ENCODE measurements at regions not wholly inside any gene's neighbourhood (a gene's known extent, or its start where the extent isn't known, plus 50 kb on each side); places are given as distances from the start of the nearest gene placed in this dataset.

DNA sequence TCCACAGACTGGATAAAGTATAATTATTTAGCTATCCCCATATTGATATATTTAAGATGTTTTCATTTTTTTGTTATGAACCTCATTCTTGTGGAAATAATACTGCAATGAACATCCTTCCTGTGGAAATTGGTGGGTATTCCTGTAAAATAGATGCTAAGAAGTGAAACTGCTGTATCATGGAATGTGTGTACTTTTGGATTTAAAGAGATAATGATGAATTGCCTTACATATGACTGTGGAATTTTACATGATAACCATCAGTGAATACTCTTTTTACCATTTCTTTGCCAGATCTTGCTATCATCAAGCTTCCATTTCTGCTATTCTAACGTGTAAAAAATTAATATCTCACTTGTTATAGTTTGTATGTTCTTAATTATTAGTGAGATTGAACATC, 847.9 kb downstream of the EFNA5 start:
- TF ChIP-seq, protein P1, sequence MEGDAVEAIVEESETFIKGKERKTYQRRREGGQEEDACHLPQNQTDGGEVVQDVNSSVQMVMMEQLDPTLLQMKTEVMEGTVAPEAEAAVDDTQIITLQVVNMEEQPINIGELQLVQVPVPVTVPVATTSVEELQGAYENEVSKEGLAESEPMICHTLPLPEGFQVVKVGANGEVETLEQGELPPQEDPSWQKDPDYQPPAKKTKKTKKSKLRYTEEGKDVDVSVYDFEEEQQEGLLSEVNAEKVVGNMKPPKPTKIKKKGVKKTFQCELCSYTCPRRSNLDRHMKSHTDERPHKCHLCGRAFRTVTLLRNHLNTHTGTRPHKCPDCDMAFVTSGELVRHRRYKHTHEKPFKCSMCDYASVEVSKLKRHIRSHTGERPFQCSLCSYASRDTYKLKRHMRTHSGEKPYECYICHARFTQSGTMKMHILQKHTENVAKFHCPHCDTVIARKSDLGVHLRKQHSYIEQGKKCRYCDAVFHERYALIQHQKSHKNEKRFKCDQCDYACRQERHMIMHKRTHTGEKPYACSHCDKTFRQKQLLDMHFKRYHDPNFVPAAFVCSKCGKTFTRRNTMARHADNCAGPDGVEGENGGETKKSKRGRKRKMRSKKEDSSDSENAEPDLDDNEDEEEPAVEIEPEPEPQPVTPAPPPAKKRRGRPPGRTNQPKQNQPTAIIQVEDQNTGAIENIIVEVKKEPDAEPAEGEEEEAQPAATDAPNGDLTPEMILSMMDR (IDR thresholded peaks at IDR 0.05; ENCODE audit: low read length): no peak
- TF ChIP-seq EZH2 (IDR thresholded peaks at IDR 0.05; ENCODE audit: borderline replicate concordance, low read length): no peak
